IMR-90 (cell line): ENCODE measurements at regions not wholly inside any gene's neighbourhood (a gene's known extent, or its start where the extent isn't known, plus 50 kb on each side); places are given as distances from the start of the nearest gene placed in this dataset.

Experiments
- MAFK ChIP-seq: IDR thresholded peaks from 2 replicates; pipeline ENCODE4 v1.6.1; 2012; ENCODE audit warnings: low read depth, low read length, improper control_type of control experiment
- POLR2A ChIP-seq: IDR thresholded peaks from 2 replicates; pipeline ENCODE4 v1.6.1; 2012; ENCODE audit warnings: mild to moderate bottlenecking, low read depth, low read length

GRCh38 chr5:54659700-54660131, 142.2 kb downstream of the SNX18 start:
- TF ChIP-seq POLR2A, result no peak
- TF ChIP-seq MAFK, result no peak
